ENCODE measurements at regions not wholly inside any gene's neighbourhood (a gene's known extent, or its start where the extent isn't known, plus 50 kb on each side); places are given as distances from the start of the nearest gene placed in this dataset.

DNA sequence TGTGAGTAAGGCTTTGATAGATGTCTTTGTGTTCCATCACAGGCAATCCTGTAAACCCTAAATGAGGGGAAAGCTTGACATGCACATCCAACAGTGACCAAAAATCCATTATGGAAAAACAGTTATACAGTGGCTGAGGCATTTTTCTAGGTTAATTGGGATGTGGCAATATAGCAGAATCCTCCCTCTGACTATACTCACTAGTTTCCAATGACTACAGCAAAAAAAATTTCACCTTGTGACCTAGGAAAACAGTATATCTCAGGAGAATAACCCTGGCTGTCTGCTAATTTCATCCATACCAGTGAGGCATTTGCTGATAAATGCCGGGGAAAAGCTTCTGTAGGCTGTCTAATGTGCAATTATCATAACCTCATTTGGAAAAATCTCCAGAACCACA lies 49.9 kb upstream of the SNCAIP start:
- H3K27ac ChIP-seq (ENCODE audit: low read depth, low read length), result no peak overlapping the region
- no peaks in the 10 kb centered on the region for H3K9me2 ChIP-seq (ENCODE audit: insufficient read depth)
- H3K4me3 ChIP-seq (replicated peaks in 1 of 2; ENCODE audit: low read depth in 1 of 2, low read length in 2 of 2), result no peak overlapping the region
- H4K20me1 ChIP-seq (ENCODE audit: insufficient read depth), result no peaks in the 10 kb centered on the region
- ChIA-PET CTCF (no interaction called here), RAD21 (ENCODE audit: low non-redundant PET in 1 of 2, low total read pairs in 2 of 2, uncharacterized antibody in 2 of 2, unreplicated experiment in 2 of 2) (no interaction called here), POLR2A (no interaction called here)
- DNase-seq (ENCODE audit: low read depth, low spot score) (no peak), ATAC-seq (no peak)
- H3K79me2 ChIP-seq (ENCODE audit: insufficient read depth, low read length), result no peaks in the 10 kb centered on the region
- intact Hi-C loops (cut with micrococcal nuclease), result no loop called here
- TF ChIP-seq EGR1 (IDR thresholded peaks at IDR 0.05; ENCODE audit: low read depth), result no peak
- TF ChIP-seq EZH2phosphoT487 (IDR thresholded peaks at IDR 0.05; ENCODE audit: borderline replicate concordance), result no peak
- no peak for TF ChIP-seq RAD21 (IDR thresholded peaks at IDR 0.05; ENCODE audit: low read depth)
- TF ChIP-seq, protein P1, sequence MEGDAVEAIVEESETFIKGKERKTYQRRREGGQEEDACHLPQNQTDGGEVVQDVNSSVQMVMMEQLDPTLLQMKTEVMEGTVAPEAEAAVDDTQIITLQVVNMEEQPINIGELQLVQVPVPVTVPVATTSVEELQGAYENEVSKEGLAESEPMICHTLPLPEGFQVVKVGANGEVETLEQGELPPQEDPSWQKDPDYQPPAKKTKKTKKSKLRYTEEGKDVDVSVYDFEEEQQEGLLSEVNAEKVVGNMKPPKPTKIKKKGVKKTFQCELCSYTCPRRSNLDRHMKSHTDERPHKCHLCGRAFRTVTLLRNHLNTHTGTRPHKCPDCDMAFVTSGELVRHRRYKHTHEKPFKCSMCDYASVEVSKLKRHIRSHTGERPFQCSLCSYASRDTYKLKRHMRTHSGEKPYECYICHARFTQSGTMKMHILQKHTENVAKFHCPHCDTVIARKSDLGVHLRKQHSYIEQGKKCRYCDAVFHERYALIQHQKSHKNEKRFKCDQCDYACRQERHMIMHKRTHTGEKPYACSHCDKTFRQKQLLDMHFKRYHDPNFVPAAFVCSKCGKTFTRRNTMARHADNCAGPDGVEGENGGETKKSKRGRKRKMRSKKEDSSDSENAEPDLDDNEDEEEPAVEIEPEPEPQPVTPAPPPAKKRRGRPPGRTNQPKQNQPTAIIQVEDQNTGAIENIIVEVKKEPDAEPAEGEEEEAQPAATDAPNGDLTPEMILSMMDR (IDR thresholded peaks at IDR 0.05 in 2 of 3, conservative IDR thresholded peaks at IDR 0.05 in 1 of 3; ENCODE audit: borderline replicate concordance in 1 of 3, insufficient read depth in 1 of 3, low read depth in 2 of 3, low read length in 2 of 3), result no peak
- no peak overlapping the region for H3K4me2 ChIP-seq (ENCODE audit: low read length)
- no TSS peak for BruUV-seq (replicated peaks)
- H3K4me1 ChIP-seq (ENCODE audit: control insufficient read depth in 1 of 2, insufficient read depth in 2 of 2, low read length in 2 of 2), result no peaks in the 10 kb centered on the region
- H3K9ac ChIP-seq (ENCODE audit: low read length), result no peak overlapping the region
- no peaks in the 10 kb centered on the region for H3K27me3 ChIP-seq (ENCODE audit: insufficient read depth, low read length)
- peaks cover 0 to 1% of the 10 kb centered on the region in 2 experiments; a peak in 1 of 4 replicates for H3K9me3 ChIP-seq (ENCODE audit: control insufficient read depth in 1 of 2, insufficient read depth in 1 of 2, low read depth in 1 of 2, low read length in 2 of 2)
- no peak overlapping the region for H2AFZ ChIP-seq (ENCODE audit: low read depth, low read length, poor library complexity, severe bottlenecking)
- H3K36me3 ChIP-seq (ENCODE audit: control insufficient read depth in 1 of 2, insufficient read depth in 2 of 2, low read length in 2 of 2), result no peaks in the 10 kb centered on the region

All from HCT116 (cell line).